Upper lobe of left lung (tissue), 4 donors: ENCODE measurements at regions not wholly inside any gene's neighbourhood (a gene's known extent, or its start where the extent isn't known, plus 50 kb on each side); places are given as distances from the start of the nearest gene placed in this dataset.

Experiments used
- CTCF ChIP-seq, 6 experiments: fragments of 450-650 bp in 4 of 6; fragments of 200-600 bp in 2 of 6; sonication (generic) in 2 of 6; IDR thresholded peaks; one replicate each; pipeline ENCODE4 v1.5.1; 2016 to 2019; ENCODE audit warnings: antibody characterized with exemption in 6 of 6
- EP300 ChIP-seq, 4 donors: sonication (generic); formaldehyde crosslinking; IDR thresholded peaks; one replicate each; pipeline ENCODE4 v1.5.1; 2017; ENCODE audit warnings: antibody characterized with exemption in 4 of 4, control low read depth in 2 of 4
- POLR2A ChIP-seq, 4 donors: fragments of 450-650 bp; IDR thresholded peaks; one replicate each; pipeline ENCODE4 v1.5.1; 2016 to 2017; ENCODE audit warnings: antibody characterized with exemption in 4 of 4, mild to moderate bottlenecking in 2 of 4

GRCh38 chr6:130587778-130588520 is 222.1 kb downstream of the TMEM200A start:
- no peak for TF ChIP-seq CTCF (IDR thresholded peaks at IDR 0.05)
- no peak for TF ChIP-seq EP300 (IDR thresholded peaks at IDR 0.05)
- no peak for TF ChIP-seq POLR2A (IDR thresholded peaks at IDR 0.05)
